GM23338 (cell line): ENCODE measurements at regions not wholly inside any gene's neighbourhood (a gene's known extent, or its start where the extent isn't known, plus 50 kb on each side); places are given as distances from the start of the nearest gene placed in this dataset.

Experiments
- EZH2 ChIP-seq: fragments of 200-600 bp; sonication (generic); IDR thresholded peaks from one replicate; pipeline ENCODE4 v1.8.0; 2017; ENCODE audit warnings: antibody characterized with exemption, mild to moderate bottlenecking, low read depth; ENCODE audit not compliant: unreplicated experiment
- JUNB ChIP-seq: IDR thresholded peaks from one replicate; pipeline ENCODE4 v1.6.1; 2016; ENCODE audit warnings: antibody characterized with exemption; ENCODE audit not compliant: unreplicated experiment
- TF ChIP-seq, protein P1 (sequence below), 2 experiments: fragments of 200-600 bp in 1 of 2; sonication (generic) in 1 of 2; conservative IDR thresholded peaks; 2 replicates each; pipeline versions ENCODE4 v1.5.1 to v1.6.1; 2016 to 2017; ENCODE audit warnings: antibody characterized with exemption in 2 of 2, low read depth in 2 of 2, mild to moderate bottlenecking in 2 of 2, moderate library complexity in 1 of 2

DNA sequence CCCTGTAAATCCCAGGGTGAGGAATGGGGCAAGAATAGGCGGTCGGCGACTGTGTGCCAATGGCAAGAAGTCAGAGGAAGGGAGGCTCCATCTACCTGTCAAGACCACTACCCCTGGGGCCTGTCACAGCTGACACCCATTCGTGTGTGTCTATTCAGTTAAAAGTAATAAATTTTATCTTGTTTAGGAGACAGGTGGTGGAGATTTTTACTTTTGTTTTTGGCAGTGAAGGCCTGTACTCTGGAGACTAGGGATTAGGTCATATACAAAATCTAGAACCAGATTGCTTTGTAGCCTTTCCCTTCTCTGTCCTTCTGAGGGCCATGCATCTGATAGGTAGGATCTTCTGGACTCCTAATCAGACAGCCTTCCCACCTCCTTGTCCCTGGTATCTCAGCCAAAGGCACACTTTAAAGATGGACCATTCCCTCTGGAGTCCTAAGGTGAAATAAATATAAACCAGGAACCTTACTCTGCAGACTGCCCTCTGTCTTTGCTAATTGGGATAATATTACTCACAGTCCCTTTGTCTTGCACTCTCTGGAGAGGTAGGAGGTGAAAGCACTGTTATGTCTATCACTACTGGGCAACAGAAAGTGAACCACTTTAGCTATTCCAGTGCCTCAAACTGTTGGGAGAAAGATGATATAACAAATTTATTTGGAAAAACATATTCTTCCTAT, 213.2 kb upstream of the ACTBL2 start:
- TF ChIP-seq, protein P1, sequence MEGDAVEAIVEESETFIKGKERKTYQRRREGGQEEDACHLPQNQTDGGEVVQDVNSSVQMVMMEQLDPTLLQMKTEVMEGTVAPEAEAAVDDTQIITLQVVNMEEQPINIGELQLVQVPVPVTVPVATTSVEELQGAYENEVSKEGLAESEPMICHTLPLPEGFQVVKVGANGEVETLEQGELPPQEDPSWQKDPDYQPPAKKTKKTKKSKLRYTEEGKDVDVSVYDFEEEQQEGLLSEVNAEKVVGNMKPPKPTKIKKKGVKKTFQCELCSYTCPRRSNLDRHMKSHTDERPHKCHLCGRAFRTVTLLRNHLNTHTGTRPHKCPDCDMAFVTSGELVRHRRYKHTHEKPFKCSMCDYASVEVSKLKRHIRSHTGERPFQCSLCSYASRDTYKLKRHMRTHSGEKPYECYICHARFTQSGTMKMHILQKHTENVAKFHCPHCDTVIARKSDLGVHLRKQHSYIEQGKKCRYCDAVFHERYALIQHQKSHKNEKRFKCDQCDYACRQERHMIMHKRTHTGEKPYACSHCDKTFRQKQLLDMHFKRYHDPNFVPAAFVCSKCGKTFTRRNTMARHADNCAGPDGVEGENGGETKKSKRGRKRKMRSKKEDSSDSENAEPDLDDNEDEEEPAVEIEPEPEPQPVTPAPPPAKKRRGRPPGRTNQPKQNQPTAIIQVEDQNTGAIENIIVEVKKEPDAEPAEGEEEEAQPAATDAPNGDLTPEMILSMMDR (conservative IDR thresholded peaks at IDR 0.05; ENCODE audit: low read depth in 2 of 2): no peak; a peak in 1 of 4 replicates
- TF ChIP-seq EZH2 (no peak), JUNB (no peak)
